Activated CD4-positive, alpha-beta T cell treated with anti-CD3 and anti-CD28 coated beads for 36 hours (primary cell): ENCODE measurements at regions not wholly inside any gene's neighbourhood (a gene's known extent, or its start where the extent isn't known, plus 50 kb on each side); places are given as distances from the start of the nearest gene placed in this dataset.
"Not testable (repeated sequence)": the region's sequence is repeated elsewhere in the genome, so short reads cannot be mapped to it uniquely, and the experiment has no call there.

Experiments used
- ATAC-seq: fragments of 200-7000 bp; cut with Tn5 transposase; one replicate; pipeline ENCODE4 v1.10.0; 2021; ENCODE audit warnings: mild to moderate bottlenecking, moderate library complexity
- CTCF ChIA-PET: fragments of 350-600 bp; sonication (Branson Sonifier 250); formaldehyde crosslinking; loops from one replicate; lab custom pipeline; 2021; ENCODE audit warnings: antibody characterized with exemption; lab: Charles Lee
- POLR2A ChIA-PET: fragments of 350-600 bp; sonication (Branson Sonifier 250); formaldehyde crosslinking; loops from one replicate; lab custom pipeline; 2021; ENCODE audit warnings: antibody characterized with exemption, inconsistent platforms; lab: Charles Lee
- DNase-seq: peaks from one replicate; pipeline ENCODE4 v3.0.0-alpha.2; 2020
- H3K27ac Mint-ChIP-seq: one replicate; pipeline ENCODE4 v1.8.0; 2021; ENCODE audit warnings: mixed read lengths
- H3K27me3 Mint-ChIP-seq: one replicate; pipeline ENCODE4 v1.8.0; 2021; ENCODE audit warnings: mixed read lengths
- H3K36me3 Mint-ChIP-seq: one replicate; pipeline ENCODE4 v1.8.0; 2021; ENCODE audit warnings: low read depth, mixed read lengths
- H3K4me1 Mint-ChIP-seq: one replicate; pipeline ENCODE4 v1.8.0; 2021; ENCODE audit warnings: mixed read lengths
- H3K4me3 Mint-ChIP-seq: one replicate; pipeline ENCODE4 v1.8.0; 2021; ENCODE audit warnings: mild to moderate bottlenecking, moderate library complexity, mixed read lengths
- H3K9me3 Mint-ChIP-seq: one replicate; pipeline ENCODE4 v1.8.0; 2021; ENCODE audit warnings: low read depth, mixed read lengths
- intact Hi-C, 2 experiments: fragments of 100-400 bp; cut with DNase I in 1 of 2; cut with micrococcal nuclease in 1 of 2; formaldehyde crosslinking; loops; one replicate each; pipeline versions ENCODE4 v1.14.2 to v1.15.1; 2022 to 2024; cut with DNase I, micrococcal nuclease

GRCh38 chr9:21695874-21696341 lies 106.5 kb upstream of the MTAP start:
- POLR2A ChIA-PET = no interaction called here
- no peak overlapping the region for H3K27ac Mint-ChIP-seq
- no peak for DNase-seq
- H3K4me3 Mint-ChIP-seq = no peak overlapping the region
- CTCF ChIA-PET = no interaction called here
- peaks cover 3% of the 10 kb centered on the region for H3K27me3 Mint-ChIP-seq
- H3K36me3 Mint-ChIP-seq = no peaks in the 10 kb centered on the region
- no peaks in the 10 kb centered on the region for H3K4me1 Mint-ChIP-seq
- no peak for ATAC-seq
- intact Hi-C loops = no loop called here
- peaks cover 5% of the 10 kb centered on the region for H3K9me3 Mint-ChIP-seq

GRCh38 chr9:21696411-21696871 lies 106.0 kb upstream of the MTAP start:
- ChIA-PET POLR2A (no interaction called here), CTCF (no interaction called here)
- ATAC-seq (no peak), DNase-seq (no peak)
- Mint-ChIP-seq H3K36me3 (no peaks in the 10 kb centered on the region), H3K27me3 (peaks cover 2% of the 10 kb centered on the region), H3K4me3 (no peak overlapping the region), H3K9me3 (peaks cover 5% of the 10 kb centered on the region), H3K27ac (no peak overlapping the region), H3K4me1 (no peaks in the 10 kb centered on the region)
- intact Hi-C loops = no loop called here

- intact Hi-C loops = loop anchor here in 1 of 2 experiments (5.0 kb wide), 2 partner anchors 241 to 381 kb away; no protein-coding TSS in a partner anchor
- no peak overlapping the region for H3K27ac Mint-ChIP-seq
- DNase-seq (no peak), ATAC-seq (no peak)
- CTCF ChIA-PET = interaction anchor here (0.8 to 6.4 kb wide), 28 partner anchors 8 to 456 kb away, joined by 3 to 40 read pairs (median 4); partner anchors contain the start of gene IFNA8
- H3K27me3 Mint-ChIP-seq = peaks cover 2% of the 10 kb centered on the region
- no peaks in the 10 kb centered on the region for H3K36me3 Mint-ChIP-seq
- no peak overlapping the region for H3K4me3 Mint-ChIP-seq
- POLR2A ChIA-PET = no interaction called here
- peaks cover 19% of the 10 kb centered on the region for H3K4me1 Mint-ChIP-seq
- no peaks in the 10 kb centered on the region for H3K9me3 Mint-ChIP-seq
Observed at GRCh38 chr9:21708260-21708711, 94.2 kb upstream of the MTAP start.

GRCh38 chr9:21708856-21709255 lies 93.6 kb upstream of the MTAP start:
- ChIA-PET CTCF (interaction anchor here (0.7 to 6.4 kb wide), 39 partner anchors 9 to 476 kb away, joined by 3 to 40 read pairs (median 4); partner anchors contain the start of gene IFNA8), POLR2A (no interaction called here)
- Mint-ChIP-seq H3K4me1 (peaks cover 19% of the 10 kb centered on the region), H3K27me3 (peaks cover 2% of the 10 kb centered on the region), H3K27ac (no peak overlapping the region), H3K4me3 (no peak overlapping the region), H3K36me3 (no peaks in the 10 kb centered on the region), H3K9me3 (no peaks in the 10 kb centered on the region)
- ATAC-seq = no peak
- intact Hi-C loops = loop anchor here (1.0 to 5.0 kb wide), 4 partner anchors 80 to 382 kb away; no protein-coding TSS in a partner anchor
- no peak for DNase-seq

- intact Hi-C loops = loop anchor here (1.0 to 5.0 kb wide), 4 partner anchors 80 to 382 kb away; no protein-coding TSS in a partner anchor
- Mint-ChIP-seq H3K4me3 (no peak overlapping the region), H3K9me3 (no peaks in the 10 kb centered on the region), H3K4me1 (peaks cover 19% of the 10 kb centered on the region), H3K27ac (no peak overlapping the region), H3K36me3 (no peaks in the 10 kb centered on the region), H3K27me3 (peaks cover 2% of the 10 kb centered on the region)
- ATAC-seq (peak; percentile 53), DNase-seq (peak; percentile 79)
- CTCF ChIA-PET = interaction anchor here (0.6 to 6.4 kb wide), 37 partner anchors 9 to 477 kb away, joined by 3 to 40 read pairs (median 3); partner anchors contain the start of gene IFNA8
- POLR2A ChIA-PET = no interaction called here
Observed at GRCh38 chr9:21709464-21710058, 92.9 kb upstream of the MTAP start.

GRCh38 chr9:21710548-21711191 lies 91.8 kb upstream of the MTAP start:
- intact Hi-C loops = no loop called here
- H3K4me1 Mint-ChIP-seq = peaks cover 19% of the 10 kb centered on the region
- no peak overlapping the region for H3K4me3 Mint-ChIP-seq
- no peaks in the 10 kb centered on the region for H3K36me3 Mint-ChIP-seq
- H3K9me3 Mint-ChIP-seq = no peaks in the 10 kb centered on the region
- no peak overlapping the region for H3K27ac Mint-ChIP-seq
- DNase-seq = peak; percentile 43
- ChIA-PET POLR2A (no interaction called here), CTCF (interaction anchor here (0.8 to 6.4 kb wide), 3 partner anchors 42 to 229 kb away, joined by 3 to 40 read pairs (median 4); no protein-coding TSS in a partner anchor)
- peak; percentile 71 for ATAC-seq
- H3K27me3 Mint-ChIP-seq = peaks cover 2% of the 10 kb centered on the region

GRCh38 chr9:21711504-21711903 lies 90.9 kb upstream of the MTAP start:
- Mint-ChIP-seq H3K4me3 (no peak overlapping the region), H3K36me3 (no peaks in the 10 kb centered on the region), H3K27me3 (peaks cover 1% of the 10 kb centered on the region), H3K4me1 (peaks cover 19% of the 10 kb centered on the region), H3K27ac (no peak overlapping the region), H3K9me3 (peaks cover 4% of the 10 kb centered on the region)
- POLR2A ChIA-PET = no interaction called here
- DNase-seq (no peak), ATAC-seq (peak; percentile 82)
- intact Hi-C loops = no loop called here
- CTCF ChIA-PET = interaction anchor here (0.6 to 6.4 kb wide), 5 partner anchors 8 to 246 kb away, joined by 3 to 40 read pairs (median 4); no protein-coding TSS in a partner anchor

- Mint-ChIP-seq H3K4me1 (peaks cover 12% of the 10 kb centered on the region), H3K36me3 (no peaks in the 10 kb centered on the region), H3K9me3 (peaks cover 4% of the 10 kb centered on the region), H3K27ac (no peak overlapping the region), H3K4me3 (no peak overlapping the region), H3K27me3 (peaks cover 8% of the 10 kb centered on the region)
- no peak for DNase-seq
- intact Hi-C loops = no loop called here
- no peak for ATAC-seq
- ChIA-PET POLR2A (no interaction called here), CTCF (no interaction called here)
Observed at GRCh38 chr9:21715408-21715807, 87.0 kb upstream of the MTAP start.

GRCh38 chr9:21720758-21721157 lies 81.7 kb upstream of the MTAP start:
- ChIA-PET POLR2A (no interaction called here), CTCF (interaction anchor here (1.5 to 1.6 kb wide), 2 partner anchors 8 to 253 kb away, joined by 3 read pairs; no protein-coding TSS in a partner anchor)

GRCh38 chr9:21727411-21727810 lies 75.0 kb upstream of the MTAP start:
- intact Hi-C loops, DNase-seq, POLR2A ChIA-PET, H3K4me1 Mint-ChIP-seq, ATAC-seq, H3K9me3 Mint-ChIP-seq, H3K36me3 Mint-ChIP-seq, H3K4me3 Mint-ChIP-seq, H3K27ac Mint-ChIP-seq: not testable (repeated sequence)
- CTCF ChIA-PET = interaction anchor here (0.7 to 1.2 kb wide), 2 partner anchors 24 to 174 kb away, joined by 3 read pairs; no protein-coding TSS in a partner anchor
- H3K27me3 Mint-ChIP-seq = peaks cover 11% of the 10 kb centered on the region

More at GRCh38 chr9:21720758-21721157, 81.7 kb upstream of the MTAP start:
- intact Hi-C loops = no loop called here
- H3K4me1 Mint-ChIP-seq = no peaks in the 10 kb centered on the region
- no peak for DNase-seq
- no peak for ATAC-seq
- peaks cover 15% of the 10 kb centered on the region for H3K27me3 Mint-ChIP-seq
- H3K27ac Mint-ChIP-seq = no peak overlapping the region
- H3K36me3 Mint-ChIP-seq = no peaks in the 10 kb centered on the region
- peaks cover 4% of the 10 kb centered on the region for H3K9me3 Mint-ChIP-seq
- H3K4me3 Mint-ChIP-seq = no peak overlapping the region

GRCh38 chr9:21728781-21729180 lies 73.7 kb upstream of the MTAP start:
- Mint-ChIP-seq H3K27ac (no peak overlapping the region), H3K27me3 (peaks cover 9% of the 10 kb centered on the region), H3K4me1 (no peaks in the 10 kb centered on the region), H3K9me3 (peaks cover 1% of the 10 kb centered on the region), H3K4me3 (no peak overlapping the region), H3K36me3 (no peaks in the 10 kb centered on the region)
- ChIA-PET POLR2A (no interaction called here), CTCF (interaction anchor here (1.2 kb wide), 1 partner anchor 20 kb away, joined by 5 read pairs; no protein-coding TSS in a partner anchor)
- no peak for ATAC-seq
- intact Hi-C loops = no loop called here
- no peak for DNase-seq
